ENCODE measurements at regions not wholly inside any gene's neighbourhood (a gene's known extent, or its start where the extent isn't known, plus 50 kb on each side); places are given as distances from the start of the nearest gene placed in this dataset.

DNA sequence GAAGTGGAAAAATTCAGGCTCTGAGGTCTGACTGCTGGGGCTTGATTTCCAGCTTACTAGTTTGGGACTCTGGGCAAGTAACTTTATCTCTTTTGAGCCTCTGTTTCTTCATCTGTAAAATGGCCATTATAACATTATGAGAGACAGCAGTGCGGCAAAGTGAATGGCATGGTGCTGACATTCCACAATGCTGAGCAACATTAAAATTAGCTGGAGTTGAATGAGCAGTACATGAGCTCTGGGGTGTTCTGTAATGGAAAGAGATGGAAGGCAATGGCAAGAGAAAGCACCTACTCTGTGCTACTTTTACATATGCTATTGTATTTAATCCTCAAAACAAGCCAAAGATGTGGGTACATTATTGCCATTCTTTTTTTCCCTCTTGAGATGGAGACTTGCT is 535.7 kb upstream of the CDH11 start:
- no peaks in the 10 kb centered on the region for H3K9me2 ChIP-seq (ENCODE audit: insufficient read depth, low read length)
- CTCF ChIA-PET (ENCODE audit: unreplicated experiment) = no interaction called here
- H3K4me1 ChIP-seq (ENCODE audit: insufficient read depth, low read length, poor library complexity, severe bottlenecking) = no peaks in the 10 kb centered on the region
- H3K79me2 ChIP-seq (ENCODE audit: insufficient read depth, low read depth, low read length) = no peaks in the 10 kb centered on the region
- no peaks in the 10 kb centered on the region for H3K36me3 ChIP-seq (ENCODE audit: insufficient read depth, low read length)
- intact Hi-C loops (cut with micrococcal nuclease; ENCODE audit: unreplicated experiment) = no loop called here
- no peak overlapping the region for H3K27ac ChIP-seq (ENCODE audit: low read depth, low read length, poor library complexity, severe bottlenecking)
- H3K4me2 ChIP-seq (ENCODE audit: low read length) = no peak overlapping the region
- no peak for TF ChIP-seq EZH2phosphoT487 (IDR thresholded peaks at IDR 0.05; ENCODE audit: borderline replicate concordance, low read depth, low read length)
- TF ChIP-seq, protein P1, sequence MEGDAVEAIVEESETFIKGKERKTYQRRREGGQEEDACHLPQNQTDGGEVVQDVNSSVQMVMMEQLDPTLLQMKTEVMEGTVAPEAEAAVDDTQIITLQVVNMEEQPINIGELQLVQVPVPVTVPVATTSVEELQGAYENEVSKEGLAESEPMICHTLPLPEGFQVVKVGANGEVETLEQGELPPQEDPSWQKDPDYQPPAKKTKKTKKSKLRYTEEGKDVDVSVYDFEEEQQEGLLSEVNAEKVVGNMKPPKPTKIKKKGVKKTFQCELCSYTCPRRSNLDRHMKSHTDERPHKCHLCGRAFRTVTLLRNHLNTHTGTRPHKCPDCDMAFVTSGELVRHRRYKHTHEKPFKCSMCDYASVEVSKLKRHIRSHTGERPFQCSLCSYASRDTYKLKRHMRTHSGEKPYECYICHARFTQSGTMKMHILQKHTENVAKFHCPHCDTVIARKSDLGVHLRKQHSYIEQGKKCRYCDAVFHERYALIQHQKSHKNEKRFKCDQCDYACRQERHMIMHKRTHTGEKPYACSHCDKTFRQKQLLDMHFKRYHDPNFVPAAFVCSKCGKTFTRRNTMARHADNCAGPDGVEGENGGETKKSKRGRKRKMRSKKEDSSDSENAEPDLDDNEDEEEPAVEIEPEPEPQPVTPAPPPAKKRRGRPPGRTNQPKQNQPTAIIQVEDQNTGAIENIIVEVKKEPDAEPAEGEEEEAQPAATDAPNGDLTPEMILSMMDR (conservative IDR thresholded peaks at IDR 0.05; ENCODE audit: low read length) = no peak
- POLR2A ChIA-PET = interaction anchor here (1.1 kb wide), 1 partner anchor 8 kb away, joined by 3 read pairs; no protein-coding TSS in a partner anchor
- no peak overlapping the region for H3K4me3 ChIP-seq (ENCODE audit: low read depth, low read length, poor library complexity, severe bottlenecking)
- H4K20me1 ChIP-seq (ENCODE audit: insufficient read depth, low read length) = no peaks in the 10 kb centered on the region
- H2AFZ ChIP-seq (ENCODE audit: low read length) = no peak overlapping the region
- H3K9me3 ChIP-seq (ENCODE audit: low read length) = no peaks in the 10 kb centered on the region
- no peak for DNase-seq (ENCODE audit: low spot score)
- no TSS peak for BruUV-seq (replicated peaks)

GRCh38 chr16:65657071-65657494 is 535.2 kb upstream of the CDH11 start:
- no peaks in the 10 kb centered on the region for H3K9me2 ChIP-seq (ENCODE audit: insufficient read depth, low read length)
- H3K4me2 ChIP-seq (ENCODE audit: low read length) = no peak overlapping the region
- BruUV-seq (replicated peaks) = no TSS peak
- TF ChIP-seq EZH2phosphoT487 (IDR thresholded peaks at IDR 0.05; ENCODE audit: borderline replicate concordance, low read depth, low read length) = no peak
- TF ChIP-seq, protein P1 (conservative IDR thresholded peaks at IDR 0.05; ENCODE audit: low read length) = no peak
- no peak overlapping the region for H3K27ac ChIP-seq (ENCODE audit: low read depth, low read length, poor library complexity, severe bottlenecking)
- no peaks in the 10 kb centered on the region for H4K20me1 ChIP-seq (ENCODE audit: insufficient read depth, low read length)
- H3K4me3 ChIP-seq (ENCODE audit: low read depth, low read length, poor library complexity, severe bottlenecking) = no peak overlapping the region
- H3K9me3 ChIP-seq (ENCODE audit: low read length) = no peaks in the 10 kb centered on the region
- no peaks in the 10 kb centered on the region for H3K36me3 ChIP-seq (ENCODE audit: insufficient read depth, low read length)
- POLR2A ChIA-PET = interaction anchor here (1.1 kb wide), 1 partner anchor 9 kb away, joined by 3 read pairs; no protein-coding TSS in a partner anchor
- H3K79me2 ChIP-seq (ENCODE audit: insufficient read depth, low read depth, low read length) = no peaks in the 10 kb centered on the region
- H2AFZ ChIP-seq (ENCODE audit: low read length) = no peak overlapping the region
- DNase-seq (ENCODE audit: low spot score) = no peak
- intact Hi-C loops (cut with micrococcal nuclease; ENCODE audit: unreplicated experiment) = no loop called here
- CTCF ChIA-PET (ENCODE audit: unreplicated experiment) = no interaction called here
- no peaks in the 10 kb centered on the region for H3K4me1 ChIP-seq (ENCODE audit: insufficient read depth, low read length, poor library complexity, severe bottlenecking)

DNA sequence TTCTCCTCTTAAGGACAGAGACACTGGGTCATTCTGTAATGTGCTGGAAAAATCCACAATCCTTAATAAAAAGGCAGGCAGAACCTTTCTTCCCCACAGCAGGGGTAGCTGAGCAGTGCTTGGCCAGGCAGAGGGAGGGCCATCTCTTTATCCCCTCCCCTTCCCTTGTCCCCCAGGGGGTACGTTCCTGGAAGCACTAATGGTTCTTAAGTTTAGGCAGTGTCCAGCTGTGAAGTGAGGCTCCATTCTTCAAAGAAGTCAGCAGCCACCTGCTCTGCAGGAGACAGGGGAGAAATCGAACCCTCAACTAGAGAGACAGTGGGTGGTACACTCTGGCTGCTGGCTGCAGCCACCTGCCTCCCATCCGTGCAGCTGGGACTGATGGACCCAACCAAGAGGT is 533.9 kb upstream of the CDH11 start:
- TF ChIP-seq, protein P1 (conservative IDR thresholded peaks at IDR 0.05; ENCODE audit: low read length) = no peak
- TF ChIP-seq EZH2phosphoT487 (IDR thresholded peaks at IDR 0.05; ENCODE audit: borderline replicate concordance, low read depth, low read length) = no peak
- no peaks in the 10 kb centered on the region for H3K4me1 ChIP-seq (ENCODE audit: insufficient read depth, low read length, poor library complexity, severe bottlenecking)
- BruUV-seq (replicated peaks) = no TSS peak
- POLR2A ChIA-PET = interaction anchor here (0.7 kb wide), 1 partner anchor 43 kb away, joined by 3 read pairs; no protein-coding TSS in a partner anchor
- DNase-seq (ENCODE audit: low spot score) = no peak
- H3K27ac ChIP-seq (ENCODE audit: low read depth, low read length, poor library complexity, severe bottlenecking) = no peak overlapping the region
- H3K4me3 ChIP-seq (ENCODE audit: low read depth, low read length, poor library complexity, severe bottlenecking) = no peak overlapping the region
- intact Hi-C loops (cut with micrococcal nuclease; ENCODE audit: unreplicated experiment) = no loop called here
- no peaks in the 10 kb centered on the region for H3K36me3 ChIP-seq (ENCODE audit: insufficient read depth, low read length)
- CTCF ChIA-PET (ENCODE audit: unreplicated experiment) = no interaction called here
- no peak overlapping the region for H3K4me2 ChIP-seq (ENCODE audit: low read length)
- no peaks in the 10 kb centered on the region for H3K9me3 ChIP-seq (ENCODE audit: low read length)
- no peaks in the 10 kb centered on the region for H4K20me1 ChIP-seq (ENCODE audit: insufficient read depth, low read length)
- H2AFZ ChIP-seq (ENCODE audit: low read length) = no peak overlapping the region
- H3K9me2 ChIP-seq (ENCODE audit: insufficient read depth, low read length) = no peaks in the 10 kb centered on the region
- H3K79me2 ChIP-seq (ENCODE audit: insufficient read depth, low read depth, low read length) = no peaks in the 10 kb centered on the region
